PC-9 (cell line): ENCODE measurements at regions not wholly inside any gene's neighbourhood (a gene's known extent, or its start where the extent isn't known, plus 50 kb on each side); places are given as distances from the start of the nearest gene placed in this dataset.

Experiments used
- CTCF ChIP-seq: fragments of 200-600 bp; sonication (generic); conservative IDR thresholded peaks from 2 replicates; pipeline ENCODE4 v1.6.1; 2017; ENCODE audit warnings: mixed run types, antibody characterized with exemption, mild to moderate bottlenecking, moderate library complexity
- EZH2 ChIP-seq: fragments of 200-600 bp; sonication (generic); IDR thresholded peaks from 2 replicates; pipeline ENCODE4 v1.8.0; 2017; ENCODE audit warnings: antibody characterized with exemption, low read depth

- TF ChIP-seq EZH2 (no peak), CTCF (no peak)
These were observed 690.5 kb downstream of the ADCYAP1 start for GRCh38 chr18:1595195-1595594.
